ENCODE measurements at regions not wholly inside any gene's neighbourhood (a gene's known extent, or its start where the extent isn't known, plus 50 kb on each side); places are given as distances from the start of the nearest gene placed in this dataset.
"Not testable (repeated sequence)": the region's sequence is repeated elsewhere in the genome, so short reads cannot be mapped to it uniquely, and the experiment has no call there.

DNA sequence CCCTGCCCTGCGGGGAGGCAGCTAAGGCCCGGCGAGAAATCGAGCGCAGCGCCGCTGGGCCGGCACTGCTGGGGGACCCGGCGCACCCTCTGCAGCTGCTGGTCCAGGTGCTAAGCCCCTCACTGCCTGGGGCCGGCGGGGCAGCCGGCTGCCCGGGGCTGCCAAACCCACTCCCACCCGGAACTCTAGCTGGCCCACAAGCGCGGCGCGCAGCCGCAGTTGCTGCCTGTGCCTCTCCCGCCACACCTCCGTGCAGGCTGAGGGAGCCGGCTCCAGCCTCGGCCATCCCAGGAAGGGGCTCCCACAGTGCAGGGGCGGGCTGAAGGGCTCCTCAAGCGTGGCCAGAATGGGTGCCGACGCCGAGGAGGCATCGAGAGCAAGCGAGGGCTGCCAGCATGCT, 249.9 kb downstream of the FGF9 start:
- DNase-seq = not testable (repeated sequence)

DNA sequence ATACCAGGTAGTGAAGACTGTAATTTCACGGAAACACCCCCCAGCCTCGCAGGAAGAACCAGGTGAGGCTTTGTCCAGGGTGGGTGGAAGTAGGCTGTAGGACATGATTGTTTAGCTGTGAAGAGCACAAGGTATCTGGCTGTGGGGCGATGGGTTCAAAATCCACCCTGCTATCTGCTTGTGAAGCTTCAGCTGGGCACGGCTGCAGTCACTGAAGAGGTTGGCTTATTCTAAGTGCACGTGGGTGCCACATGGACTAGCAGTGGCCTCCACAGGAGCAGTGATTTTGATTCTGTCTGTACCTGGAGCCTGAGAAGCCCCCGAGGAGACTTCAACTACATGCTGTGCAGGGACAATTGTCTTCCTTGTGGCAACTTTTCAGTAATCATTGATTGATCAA, 254.1 kb downstream of the FGF9 start:
- DNase-seq = no peak

DNA sequence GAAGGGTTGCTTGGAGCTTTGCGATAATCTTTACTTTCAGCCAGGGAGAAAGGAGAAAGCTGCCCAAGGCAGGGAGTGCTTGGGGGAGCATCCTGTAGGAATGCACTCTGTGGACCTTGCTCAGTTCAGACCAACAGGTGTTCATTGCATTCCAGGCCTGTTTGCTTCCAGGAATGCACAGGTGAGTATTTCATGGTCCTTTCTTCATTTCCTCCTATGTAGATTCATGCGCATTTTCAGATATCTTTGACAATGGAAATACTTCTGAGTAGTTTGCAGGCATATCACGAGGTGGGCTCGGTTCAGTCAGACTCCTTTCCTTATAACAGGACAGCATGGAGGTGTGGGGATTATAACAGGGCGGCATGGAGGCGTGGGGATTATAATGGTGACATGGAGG, 254.8 kb downstream of the FGF9 start:
- DNase-seq = no peak

DNA sequence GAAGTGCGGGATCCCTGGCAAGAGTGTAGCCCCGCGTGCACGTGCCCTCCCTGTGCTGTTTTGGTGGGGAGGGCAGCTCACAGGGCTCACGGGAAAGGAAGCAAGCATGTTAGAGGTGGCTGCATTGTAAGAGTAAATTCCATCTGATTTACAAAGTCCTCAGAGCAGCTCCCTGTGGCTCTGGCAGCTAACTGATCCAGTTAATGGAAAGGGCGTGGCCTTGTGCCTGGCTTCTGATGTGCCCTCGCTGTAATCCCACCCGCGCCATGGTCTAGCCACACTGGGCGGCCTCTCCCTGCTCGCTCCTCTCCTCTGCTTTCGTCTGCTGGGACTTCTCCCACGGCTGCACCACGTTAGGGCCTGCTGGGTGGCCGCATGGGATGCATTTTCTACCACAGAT, 258.5 kb downstream of the FGF9 start:
- no peak for DNase-seq

DNA sequence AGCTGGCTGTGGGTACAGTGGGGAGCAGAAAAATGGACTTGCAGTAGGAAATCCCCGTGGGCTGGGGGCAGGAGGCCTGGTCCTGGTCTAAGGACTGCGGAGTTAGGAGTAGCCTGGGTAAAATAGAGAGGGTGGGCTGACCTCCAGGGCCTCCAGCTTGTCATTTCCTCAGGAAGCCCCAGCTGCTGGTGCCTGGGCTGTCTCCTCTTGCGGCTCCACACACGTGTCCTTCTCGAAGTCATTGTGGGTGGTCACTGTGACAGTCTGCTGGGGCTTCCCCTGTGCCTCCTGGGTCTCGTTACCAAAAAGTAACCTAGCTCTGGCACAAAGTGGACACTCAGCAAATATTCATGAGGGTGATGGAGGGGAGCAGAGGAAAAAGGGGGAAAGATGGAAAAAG, 259.7 kb downstream of the FGF9 start:
- DNase-seq = no peak

DNA sequence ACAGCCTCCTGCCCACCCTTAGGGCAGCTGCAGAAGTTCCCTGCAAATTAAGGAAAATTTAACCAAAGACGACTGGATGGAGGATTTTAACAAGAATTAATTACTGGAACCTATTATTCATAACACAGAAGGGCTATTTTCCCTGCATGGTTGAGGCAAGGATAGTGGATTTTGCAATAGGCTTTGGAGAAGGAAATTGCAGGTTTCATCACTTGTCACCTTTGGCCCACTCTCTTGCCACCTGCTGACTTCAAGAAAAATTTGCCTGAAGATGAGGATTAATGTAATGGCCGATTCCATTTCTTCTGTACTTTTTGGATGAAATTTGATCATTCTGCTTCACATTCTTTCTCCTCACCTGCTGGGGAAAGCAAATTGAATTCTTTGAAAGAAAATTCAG, 261.7 kb downstream of the FGF9 start:
- no peak for DNase-seq

DNA sequence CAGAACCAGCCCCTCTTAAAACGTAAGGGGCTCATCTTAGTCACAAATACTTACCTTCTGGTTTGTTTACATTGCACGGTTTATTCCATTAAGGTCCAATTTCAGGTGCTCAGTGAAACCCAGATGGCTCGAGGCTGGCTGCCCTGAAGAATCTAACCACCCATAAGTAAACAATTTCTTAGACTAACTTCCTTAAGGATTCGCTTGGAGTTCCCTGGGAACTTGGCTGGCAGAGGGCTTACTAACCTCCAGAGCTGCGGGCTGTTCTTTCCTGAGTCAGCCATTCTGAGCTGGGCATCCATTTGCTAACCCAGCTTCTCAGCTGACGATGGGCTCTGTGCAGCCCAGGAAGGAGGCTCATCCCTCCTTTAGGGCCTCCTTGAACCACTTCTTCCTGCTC, 262.1 kb downstream of the FGF9 start:
- no peak for DNase-seq

DNA sequence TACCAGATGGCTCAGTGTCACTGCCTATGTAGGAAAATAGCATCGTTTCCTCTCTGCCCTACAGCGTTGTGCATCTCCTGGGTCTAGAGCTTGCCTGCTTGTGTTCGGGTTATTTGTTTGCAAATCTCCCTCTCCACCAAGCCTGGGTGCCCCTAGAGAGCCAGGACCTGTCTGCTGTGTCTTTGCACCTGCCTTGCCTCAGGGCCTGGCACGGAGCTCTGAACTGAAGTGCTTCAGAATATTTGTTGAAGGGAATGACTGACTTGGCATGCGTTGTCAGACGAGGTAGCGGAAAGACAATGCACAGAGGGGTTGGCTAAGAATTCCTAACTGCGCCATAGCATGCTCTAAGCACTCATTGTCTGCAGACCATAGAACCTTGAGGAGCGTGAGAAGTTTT, 263.4 kb downstream of the FGF9 start:
- no peak for DNase-seq

DNA sequence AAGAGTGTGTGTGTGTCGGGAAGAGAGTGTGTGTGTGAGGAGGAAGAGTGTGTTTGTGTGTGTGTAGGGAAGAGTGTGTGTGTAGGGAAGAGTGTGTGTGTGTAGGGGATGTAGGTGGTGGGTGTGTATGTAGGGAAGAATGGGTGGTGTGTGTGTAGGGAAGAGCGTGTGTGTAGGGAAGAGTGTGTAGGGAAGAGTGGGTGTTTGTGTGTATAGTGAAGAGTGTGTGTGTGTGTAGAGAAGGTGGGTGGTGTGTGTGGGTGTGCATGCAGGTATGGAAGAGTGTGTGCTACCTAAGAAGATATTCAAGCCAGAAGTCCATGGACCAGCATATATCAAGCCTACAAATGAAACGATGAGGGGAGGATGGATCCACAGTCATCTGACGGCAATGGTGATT, 265.8 kb downstream of the FGF9 start:
- no peak for DNase-seq

DNA sequence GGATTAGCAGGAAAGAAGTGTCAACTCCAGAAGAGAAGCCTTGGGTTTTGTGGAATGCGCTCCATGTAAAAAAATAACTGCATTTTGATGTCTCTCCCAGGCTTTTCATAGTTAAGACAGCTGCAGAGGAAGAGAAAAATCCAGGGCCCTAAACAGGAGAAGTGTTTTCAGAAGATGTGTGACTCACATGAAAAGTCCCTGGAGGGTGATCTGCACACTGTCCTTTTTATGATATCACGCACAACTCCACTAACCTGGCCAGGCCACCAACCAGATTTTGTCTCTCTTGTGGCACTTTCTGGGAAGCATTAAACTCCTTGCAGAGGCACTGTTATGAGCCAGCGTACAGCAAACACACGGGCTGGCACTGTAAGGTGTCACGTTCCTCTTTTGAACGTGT, 267.3 kb downstream of the FGF9 start:
- no peak for DNase-seq

DNA sequence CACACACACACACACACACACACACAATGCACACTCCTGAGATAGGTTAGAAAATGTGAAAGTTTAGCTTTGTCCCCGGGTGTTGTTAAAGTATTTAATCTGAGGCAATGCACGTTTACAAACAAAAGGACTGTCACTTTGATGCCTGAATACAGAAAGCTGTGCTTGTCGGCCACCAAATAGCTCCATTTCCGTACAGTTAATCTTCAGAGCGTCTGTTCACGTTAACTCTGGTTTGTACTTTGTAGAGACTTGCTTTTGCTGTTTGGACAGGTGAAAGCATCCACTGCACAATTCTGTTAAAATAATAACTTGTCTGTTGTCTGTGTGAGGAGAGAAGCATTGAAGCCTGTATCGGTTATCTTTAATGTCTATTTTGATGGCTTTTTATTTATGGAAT, 267.8 kb downstream of the FGF9 start:
- DNase-seq = no peak

DNA sequence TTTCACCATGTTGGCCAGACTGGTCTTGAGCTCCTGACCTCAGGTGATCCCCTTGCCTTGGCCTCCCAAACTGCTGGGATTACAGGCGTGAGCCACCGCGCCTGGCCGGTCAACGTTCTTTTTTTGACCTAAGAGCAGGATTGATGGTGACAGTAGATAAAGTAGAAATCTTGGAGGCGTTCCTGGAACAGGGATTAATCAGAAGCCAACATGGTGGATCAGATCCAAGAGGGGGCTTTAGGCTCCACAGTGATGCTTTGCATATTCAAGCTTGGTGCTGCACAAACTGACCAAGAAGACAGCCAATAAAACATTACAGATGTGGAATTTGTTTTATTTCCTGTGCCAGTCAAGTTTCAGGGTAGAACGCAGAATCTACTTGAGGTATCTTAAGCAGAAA, 271.2 kb downstream of the FGF9 start:
- DNase-seq = no peak

DNA sequence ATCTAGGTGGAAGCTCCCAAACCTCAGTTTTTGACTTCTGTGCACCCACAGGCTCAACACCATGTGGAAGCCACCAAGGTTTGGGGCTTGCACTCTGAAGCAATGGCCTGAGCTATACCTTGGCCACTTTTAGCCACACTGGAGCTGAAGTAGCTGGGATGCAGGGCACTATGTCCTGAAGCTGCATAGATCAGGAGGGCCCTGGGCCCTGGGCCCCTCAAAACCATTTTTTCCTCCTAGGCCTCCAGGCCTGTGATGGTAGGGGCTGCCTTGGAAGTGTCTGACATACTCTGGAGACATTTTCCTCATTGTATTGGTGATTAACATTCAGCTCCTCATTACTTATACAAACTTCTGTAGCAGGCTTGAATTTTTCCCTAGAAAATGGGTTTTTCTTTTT, 273.7 kb downstream of the FGF9 start:
- no peak for DNase-seq

DNA sequence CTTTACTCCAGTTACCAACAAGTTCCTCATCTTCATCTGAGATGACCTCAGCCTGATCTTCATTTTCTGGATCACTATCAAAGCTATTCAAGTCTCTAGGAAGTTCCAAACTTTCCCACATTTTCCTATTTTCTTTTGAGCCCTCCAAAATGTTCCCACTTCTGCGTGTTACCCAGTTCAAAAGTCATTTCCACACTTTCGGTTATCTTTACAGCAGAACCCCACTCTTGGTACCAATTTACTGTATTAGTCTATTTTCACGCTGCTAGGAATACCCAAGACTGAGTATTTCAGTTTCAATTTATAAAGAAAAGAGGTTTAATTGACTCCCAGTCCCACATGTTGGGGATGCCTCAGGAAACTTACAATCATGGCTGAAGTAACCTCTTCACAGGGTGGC, 274.3 kb downstream of the FGF9 start:
- no peak for DNase-seq

DNA sequence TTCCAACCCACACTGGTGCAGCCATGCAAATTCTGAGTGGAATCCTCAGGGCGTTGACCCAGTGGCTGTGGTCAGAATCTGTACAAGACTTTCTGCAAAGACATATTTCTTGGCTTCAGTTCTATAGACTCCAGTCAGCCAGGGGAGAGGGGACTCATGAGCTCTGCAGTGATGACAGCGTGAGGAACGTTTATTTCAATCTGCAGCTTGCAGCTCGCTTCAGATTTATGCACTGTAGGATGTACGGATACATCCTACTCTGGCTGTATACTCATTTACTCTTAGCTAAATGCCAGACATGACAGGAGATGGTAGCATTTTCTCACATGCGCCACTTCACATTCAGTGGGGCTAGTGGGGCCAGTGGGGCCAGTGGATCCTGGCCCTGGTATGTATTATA, 276.1 kb downstream of the FGF9 start:
- no peak for DNase-seq

DNA sequence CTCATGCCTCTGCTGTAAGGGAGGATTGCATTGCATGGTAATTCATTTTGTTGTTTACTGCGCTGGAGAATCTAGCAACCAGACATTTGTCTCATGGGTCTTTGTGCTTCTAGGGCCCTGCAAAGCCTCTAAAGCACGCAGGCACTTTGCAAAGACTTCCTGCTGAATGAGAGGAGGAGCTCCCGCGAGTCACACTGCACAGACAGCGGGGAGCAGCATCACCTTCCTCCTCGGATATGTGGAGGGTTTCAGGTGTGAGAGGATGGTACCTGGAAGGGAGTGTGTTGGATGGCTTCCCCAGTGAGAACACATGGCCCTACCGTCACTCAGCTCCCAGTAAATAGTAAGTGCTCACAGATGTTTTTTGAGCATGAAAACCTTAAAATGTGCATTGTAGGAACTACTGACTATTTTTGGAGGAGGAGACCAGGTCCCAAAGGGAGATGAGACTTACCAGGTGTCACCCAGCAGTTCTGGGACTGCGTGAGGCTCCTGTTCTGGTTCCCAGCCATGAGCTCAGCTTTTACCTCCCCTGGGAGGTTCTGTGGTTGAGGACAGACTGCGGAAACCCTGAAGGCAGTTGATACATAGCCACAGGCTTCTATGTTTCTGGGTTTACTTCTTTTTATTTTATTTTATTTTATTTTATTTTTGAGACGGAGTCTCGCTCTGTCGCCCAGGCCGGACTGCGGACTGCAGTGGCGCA, 278.0 kb downstream of the FGF9 start:
- DNase-seq = no peak

DNA sequence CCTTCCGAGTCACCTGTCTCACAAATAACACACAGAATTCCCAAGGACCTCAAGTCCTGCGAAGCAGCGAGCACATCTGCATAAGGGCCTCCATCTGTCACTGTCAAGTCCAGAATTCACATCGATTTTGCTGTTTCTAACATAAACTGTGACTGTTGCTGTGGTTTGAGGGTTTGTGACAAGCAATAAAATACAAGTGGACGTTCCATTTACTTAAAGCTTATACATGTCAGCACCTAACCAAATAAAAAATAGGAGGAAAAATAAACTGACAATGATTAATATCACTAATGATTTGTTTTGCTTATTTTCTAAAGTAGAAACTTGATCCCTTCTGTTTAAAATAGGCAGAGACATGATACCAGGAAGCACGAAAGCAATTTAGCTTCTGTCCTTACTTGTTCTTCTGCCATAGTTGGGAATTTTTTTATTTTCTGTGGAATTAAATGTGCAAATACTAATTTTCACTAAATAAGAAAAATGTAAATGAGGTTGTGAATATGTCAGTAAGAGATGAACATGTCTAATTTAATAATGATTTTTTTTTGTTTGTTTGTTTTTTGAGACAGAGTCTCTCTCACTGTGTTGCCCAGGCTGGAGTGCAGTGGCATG, 279.1 kb downstream of the FGF9 start:
- no peak for DNase-seq

DNA sequence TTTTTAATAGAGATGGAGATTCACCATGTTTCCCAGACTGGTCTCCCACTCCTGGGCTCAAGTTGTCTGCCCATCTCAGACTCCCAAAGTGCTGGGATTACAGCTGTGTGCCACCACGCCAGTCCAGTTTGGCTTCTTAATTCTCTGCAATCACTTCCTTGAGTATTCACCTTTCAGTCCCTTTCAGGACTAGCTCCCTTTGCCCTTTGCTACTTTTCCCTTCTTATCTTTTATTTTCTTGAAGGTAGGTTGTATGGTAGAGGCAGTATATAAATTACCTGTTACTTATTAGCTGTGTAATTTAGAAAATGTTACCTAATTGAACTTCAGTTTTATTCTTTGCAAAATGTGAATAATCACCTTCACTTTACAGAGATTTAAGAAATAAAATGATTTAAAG, 285.8 kb downstream of the FGF9 start:
- no peak for DNase-seq

DNA sequence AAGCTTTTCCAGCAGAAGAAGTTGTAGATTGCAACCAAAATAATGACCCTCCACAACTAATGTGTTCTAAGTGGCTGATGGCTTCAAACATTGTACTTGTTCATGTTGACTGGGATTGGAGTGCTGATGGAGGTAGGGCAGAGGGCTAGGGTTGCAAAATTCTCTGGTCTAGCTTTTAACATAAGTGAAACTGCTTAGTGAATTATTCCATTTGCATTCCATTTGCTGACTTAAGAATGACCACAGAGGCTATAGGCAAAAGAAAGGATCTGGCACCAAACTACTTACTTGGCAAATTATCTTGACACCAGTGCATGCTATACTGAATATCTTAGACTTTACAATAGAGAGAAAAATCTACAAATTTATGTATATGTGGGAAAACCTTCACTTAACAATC, 287.0 kb downstream of the FGF9 start:
- DNase-seq = no peak

DNA sequence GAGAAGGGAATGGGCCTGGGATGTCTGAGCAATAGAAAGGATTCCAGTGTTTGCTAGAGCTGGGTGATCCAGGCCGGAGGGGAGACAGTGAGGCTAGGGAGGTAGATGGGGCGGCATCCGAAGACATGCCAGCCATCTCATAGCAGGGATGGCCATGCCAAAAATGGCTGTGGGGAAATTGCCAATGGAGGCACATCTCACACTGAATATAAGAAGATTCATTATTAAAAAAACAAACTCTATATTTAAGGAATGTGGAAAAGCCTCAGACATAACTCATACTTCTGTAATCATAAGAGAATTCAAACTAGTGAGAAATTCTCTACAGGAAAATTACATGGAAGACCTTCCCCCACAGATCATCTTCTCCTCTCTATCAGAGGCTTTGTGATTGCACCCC, 289.2 kb downstream of the FGF9 start:
- DNase-seq = no peak

DNA sequence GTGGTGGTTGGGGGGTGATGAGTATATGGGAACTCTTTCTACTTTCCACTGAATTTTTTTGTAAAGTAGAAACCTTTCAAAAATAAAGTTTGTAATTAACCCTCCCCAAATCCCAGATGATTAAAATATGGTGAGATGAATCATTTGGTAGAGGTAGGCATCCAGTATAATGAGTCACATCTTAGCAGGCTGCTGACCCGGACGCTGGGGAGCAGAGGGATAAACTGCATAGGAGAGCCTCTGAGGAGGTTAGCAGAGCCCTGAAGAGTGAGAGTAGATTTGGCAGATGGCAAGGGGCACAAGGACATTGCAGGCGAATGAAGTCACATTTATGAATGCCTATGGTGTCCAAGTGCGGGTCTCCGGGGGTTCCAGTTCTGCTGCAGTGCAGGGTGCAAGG, 293.8 kb downstream of the FGF9 start:
- no peak for DNase-seq

DNA sequence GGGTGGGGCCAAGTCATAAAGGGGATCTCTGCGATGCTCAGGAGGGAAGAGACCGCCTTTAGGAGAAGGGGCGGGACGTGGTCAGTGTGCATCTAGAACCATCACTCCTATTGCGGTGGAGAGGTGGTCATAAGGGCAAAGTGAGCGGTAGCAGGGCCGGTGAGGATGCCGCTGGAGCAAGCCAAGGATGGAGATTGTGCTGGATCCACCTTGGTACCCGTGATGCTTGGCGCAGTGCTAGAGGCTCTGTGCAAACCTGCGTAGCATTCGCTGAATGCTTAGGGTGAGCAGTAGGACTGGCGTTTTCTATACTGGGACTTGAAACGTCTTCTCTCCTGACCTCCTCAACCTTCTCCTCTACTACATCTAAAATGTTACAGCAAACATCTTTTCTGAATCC, 294.2 kb downstream of the FGF9 start:
- DNase-seq = no peak

DNA sequence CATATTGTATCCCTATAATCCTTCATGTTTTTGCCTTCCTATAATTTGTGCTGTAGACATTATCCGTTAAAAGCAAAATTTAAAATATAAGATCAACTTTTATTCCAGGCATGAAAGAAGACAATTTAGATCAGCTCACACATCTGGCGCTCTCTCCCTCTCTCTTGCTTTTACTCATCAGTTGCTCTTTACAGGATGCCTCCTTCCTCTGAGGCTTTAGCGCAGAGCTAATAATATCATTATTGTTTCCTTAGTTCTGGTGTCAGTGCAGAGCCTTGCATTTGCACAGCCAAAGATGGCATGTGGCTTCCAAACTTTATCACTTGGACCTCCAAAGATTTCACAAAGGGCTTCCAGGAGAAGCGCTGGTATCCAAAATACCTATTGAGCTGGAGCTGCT, 295.1 kb downstream of the FGF9 start:
- no peak for DNase-seq

DNA sequence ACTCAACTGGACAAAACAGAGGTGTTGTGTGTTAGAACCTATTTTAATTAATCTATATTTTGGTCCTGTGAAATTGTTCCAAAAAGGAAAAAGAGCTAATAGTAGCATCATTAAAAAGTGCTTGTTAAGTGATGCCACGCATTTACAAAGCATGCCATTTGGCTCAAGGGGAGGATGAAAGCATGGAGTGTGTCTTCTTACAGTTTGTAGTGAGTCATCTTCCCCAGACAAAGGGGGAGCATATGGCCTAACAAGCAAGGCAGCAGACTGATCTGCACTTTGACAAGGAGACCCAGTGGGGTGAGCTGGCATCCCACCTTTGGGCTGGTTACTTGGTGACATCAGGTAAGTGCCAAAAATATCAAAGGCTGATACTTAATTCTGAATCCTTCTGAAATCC, 297.0 kb downstream of the FGF9 start:
- DNase-seq = no peak

DNA sequence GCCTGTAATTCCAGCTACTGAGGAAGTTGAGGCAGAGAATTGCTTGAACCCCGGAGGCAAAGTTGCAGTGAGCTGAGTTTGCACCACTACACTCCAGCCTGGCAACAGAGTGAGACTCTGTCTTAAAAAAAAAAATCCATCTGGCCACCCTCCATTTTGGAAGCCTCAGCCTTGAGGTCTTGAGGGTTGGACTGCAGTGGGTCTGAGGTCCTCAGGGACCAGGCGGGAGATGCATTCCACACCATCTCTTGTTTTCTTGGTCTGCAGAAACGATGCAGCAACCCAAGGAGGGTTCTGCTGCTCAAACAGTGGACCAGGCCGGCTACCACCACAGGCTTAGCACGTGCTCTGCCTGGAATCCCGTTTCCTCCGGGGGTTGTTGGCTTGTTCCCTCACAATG, 299.3 kb downstream of the FGF9 start:
- DNase-seq = no peak
